Body of pancreas (tissue), 4 donors: ENCODE measurements at regions not wholly inside any gene's neighbourhood (a gene's known extent, or its start where the extent isn't known, plus 50 kb on each side); places are given as distances from the start of the nearest gene placed in this dataset.

Experiments
- ATAC-seq: fragments of 150-250 bp; one replicate; pipeline ENCODE4 v1.9.1; 2016
- DNase-seq, 4 donors: peaks; one replicate each; pipeline ENCODE4 v3.0.0-alpha.2; 2019
- H3K27ac ChIP-seq, 4 donors: fragments of 200-600 bp; sonication (generic); 1 replicate in 3 of 4; 2 replicates in 1 of 4; pipeline versions ENCODE4 v1.5.1 to v1.6.1; 2016 to 2019; ENCODE audit warnings: mild to moderate bottlenecking in 1 of 4, mixed read lengths in 1 of 4, moderate library complexity in 1 of 4
- H3K27me3 ChIP-seq, 2 donors: fragments of 200-600 bp; sonication (generic); one replicate each; pipeline ENCODE4 v1.6.0; 2016; ENCODE audit warnings: mild to moderate bottlenecking in 1 of 2
- H3K36me3 ChIP-seq, 2 donors: fragments of 200-600 bp; sonication (generic); replicated peaks in 1 of 2; 2 replicates each; pipeline ENCODE4 v1.5.1; 2016; ENCODE audit warnings: low read depth in 2 of 2; ENCODE audit not compliant: insufficient read depth in 1 of 2
- H3K4me1 ChIP-seq: fragments of 200-600 bp; sonication (generic); one replicate; pipeline ENCODE4 v1.6.0; 2016
- H3K4me3 ChIP-seq, 2 donors: fragments of 200-600 bp; sonication (generic); 1 replicate in 1 of 2; 2 replicates in 1 of 2; pipeline ENCODE4 v1.5.1; 2016 to 2019
- H3K9me3 ChIP-seq, 3 donors: fragments of 200-600 bp; sonication (generic); 1 replicate in 2 of 3; 2 replicates in 1 of 3; pipeline ENCODE4 v1.5.1; 2016
- POLR2A ChIP-seq, 3 donors: fragments of 450-650 bp; IDR thresholded peaks; one replicate each; pipeline ENCODE4 v1.6.1; 2016; ENCODE audit warnings: antibody characterized with exemption in 3 of 3, mild to moderate bottlenecking in 2 of 3
- WGBS, 2 donors: methylation state at CpG; one replicate each; pipeline ENCODE4 v1.1.5; 2017; 5-methylcytosine and 5-hydroxymethylcytosine counted together
- intact Hi-C: fragments of 100-400 bp; cut with DNase I; formaldehyde crosslinking; loops from one replicate; pipeline ENCODE4 v1.15.1; 2023
- TF ChIP-seq, protein P1 (sequence below), 7 experiments: fragments of 450-650 bp in 4 of 7; fragments of 200-600 bp in 3 of 7; sonication (generic) in 3 of 7; IDR thresholded peaks; one replicate each; pipeline ENCODE4 v1.5.1; 2016 to 2019; ENCODE audit warnings: antibody characterized with exemption in 7 of 7

DNA sequence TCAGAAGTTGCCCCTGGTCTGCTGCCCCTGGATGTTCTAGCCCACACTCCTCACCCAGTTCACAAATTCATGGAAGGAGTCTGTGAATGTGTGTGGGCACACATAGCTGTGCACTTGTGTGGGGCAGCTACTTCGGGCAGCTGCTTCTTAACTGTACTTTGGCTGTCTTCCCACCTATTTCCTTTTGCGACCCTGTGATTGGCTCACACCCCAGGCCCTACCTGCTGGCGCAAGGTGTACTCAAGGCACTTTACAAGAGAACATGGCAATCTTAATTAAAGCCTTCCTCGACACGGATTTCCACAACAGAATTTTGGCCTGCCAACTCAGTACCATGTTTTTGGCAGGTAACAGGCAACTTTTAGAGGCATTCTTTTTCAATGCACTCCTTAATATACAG is 86.5 kb upstream of the CTTNBP2NL start:
- Histone ChIP-seq H3K9me3 (no peaks in the 10 kb centered on the region), H3K27ac (no peak overlapping the region), H3K27me3 (no peaks in the 10 kb centered on the region), H3K36me3 (no peaks in the 10 kb centered on the region), H3K4me1 (no peaks in the 10 kb centered on the region), H3K4me3 (no peak overlapping the region)
- DNase-seq: no peak
- TF ChIP-seq, protein P1, sequence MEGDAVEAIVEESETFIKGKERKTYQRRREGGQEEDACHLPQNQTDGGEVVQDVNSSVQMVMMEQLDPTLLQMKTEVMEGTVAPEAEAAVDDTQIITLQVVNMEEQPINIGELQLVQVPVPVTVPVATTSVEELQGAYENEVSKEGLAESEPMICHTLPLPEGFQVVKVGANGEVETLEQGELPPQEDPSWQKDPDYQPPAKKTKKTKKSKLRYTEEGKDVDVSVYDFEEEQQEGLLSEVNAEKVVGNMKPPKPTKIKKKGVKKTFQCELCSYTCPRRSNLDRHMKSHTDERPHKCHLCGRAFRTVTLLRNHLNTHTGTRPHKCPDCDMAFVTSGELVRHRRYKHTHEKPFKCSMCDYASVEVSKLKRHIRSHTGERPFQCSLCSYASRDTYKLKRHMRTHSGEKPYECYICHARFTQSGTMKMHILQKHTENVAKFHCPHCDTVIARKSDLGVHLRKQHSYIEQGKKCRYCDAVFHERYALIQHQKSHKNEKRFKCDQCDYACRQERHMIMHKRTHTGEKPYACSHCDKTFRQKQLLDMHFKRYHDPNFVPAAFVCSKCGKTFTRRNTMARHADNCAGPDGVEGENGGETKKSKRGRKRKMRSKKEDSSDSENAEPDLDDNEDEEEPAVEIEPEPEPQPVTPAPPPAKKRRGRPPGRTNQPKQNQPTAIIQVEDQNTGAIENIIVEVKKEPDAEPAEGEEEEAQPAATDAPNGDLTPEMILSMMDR (IDR thresholded peaks at IDR 0.05): no peak
- TF ChIP-seq POLR2A (IDR thresholded peaks at IDR 0.05): no peak
- 80 to 89% methylated on average over 5 of the region's 5 CpGs for WGBS, 2 donors
- no peak for ATAC-seq
- intact Hi-C loops: no loop called here

DNA sequence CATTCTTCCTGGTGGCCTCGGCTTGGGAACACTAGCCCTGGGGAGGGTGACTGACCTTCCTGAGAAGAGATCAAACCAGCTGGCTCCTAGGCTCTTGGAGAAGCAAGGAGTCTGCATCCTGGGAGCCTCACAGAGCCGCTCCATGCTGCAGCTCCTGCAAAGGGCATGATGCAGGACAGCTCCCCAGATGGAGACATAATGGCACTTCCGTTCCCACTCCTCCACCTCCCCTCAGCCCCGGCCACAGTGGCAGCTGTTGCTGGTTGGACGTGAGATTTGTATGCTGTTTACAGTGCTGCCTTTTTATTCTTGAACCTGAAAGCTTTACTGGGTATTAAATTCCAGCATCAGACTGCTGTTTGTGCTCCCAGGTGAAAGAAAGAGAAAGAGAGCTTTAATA is 83.7 kb upstream of the CTTNBP2NL start:
- WGBS, 2 donors: 68 to 88% methylated on average over 4 to 5 of the region's 5 CpGs
- intact Hi-C loops: no loop called here
- Histone ChIP-seq H3K27ac (no peak overlapping the region), H3K36me3 (no peaks in the 10 kb centered on the region), H3K4me3 (no peak overlapping the region), H3K9me3 (no peaks in the 10 kb centered on the region), H3K27me3 (no peaks in the 10 kb centered on the region), H3K4me1 (no peaks in the 10 kb centered on the region)
- DNase-seq (no peak), ATAC-seq (no peak)
- no peak for TF ChIP-seq POLR2A (IDR thresholded peaks at IDR 0.05)
- TF ChIP-seq, protein P1 (IDR thresholded peaks at IDR 0.05): no peak

DNA sequence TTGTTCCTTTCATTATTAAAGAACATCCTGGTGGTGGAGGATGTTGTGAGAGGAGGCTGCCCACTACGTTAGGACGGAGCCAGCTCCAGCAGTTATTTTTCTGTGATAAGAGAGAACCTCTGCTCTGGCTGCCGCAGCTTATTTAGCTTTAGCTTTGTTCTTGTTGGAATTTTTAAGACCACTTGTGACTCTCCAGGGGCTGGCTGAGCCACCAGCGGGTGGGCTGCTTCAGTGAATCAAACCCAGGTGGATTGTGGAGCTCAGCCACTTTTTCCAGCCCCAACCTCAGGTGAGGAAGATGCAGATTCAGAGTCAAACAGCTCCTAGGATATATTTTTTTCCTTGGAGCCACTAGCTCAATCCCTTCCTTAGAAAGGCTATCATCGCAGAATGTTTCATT is 83.1 kb upstream of the CTTNBP2NL start:
- ATAC-seq (no peak), DNase-seq (no peak)
- Histone ChIP-seq H3K27ac (no peak overlapping the region), H3K4me3 (no peak overlapping the region), H3K36me3 (no peaks in the 10 kb centered on the region), H3K27me3 (no peaks in the 10 kb centered on the region), H3K4me1 (no peaks in the 10 kb centered on the region), H3K9me3 (no peaks in the 10 kb centered on the region)
- intact Hi-C loops: no loop called here
- no peak for TF ChIP-seq POLR2A (IDR thresholded peaks at IDR 0.05)
- 72 to 78% methylated on average over 5 of the region's 5 CpGs for WGBS, 2 donors

DNA sequence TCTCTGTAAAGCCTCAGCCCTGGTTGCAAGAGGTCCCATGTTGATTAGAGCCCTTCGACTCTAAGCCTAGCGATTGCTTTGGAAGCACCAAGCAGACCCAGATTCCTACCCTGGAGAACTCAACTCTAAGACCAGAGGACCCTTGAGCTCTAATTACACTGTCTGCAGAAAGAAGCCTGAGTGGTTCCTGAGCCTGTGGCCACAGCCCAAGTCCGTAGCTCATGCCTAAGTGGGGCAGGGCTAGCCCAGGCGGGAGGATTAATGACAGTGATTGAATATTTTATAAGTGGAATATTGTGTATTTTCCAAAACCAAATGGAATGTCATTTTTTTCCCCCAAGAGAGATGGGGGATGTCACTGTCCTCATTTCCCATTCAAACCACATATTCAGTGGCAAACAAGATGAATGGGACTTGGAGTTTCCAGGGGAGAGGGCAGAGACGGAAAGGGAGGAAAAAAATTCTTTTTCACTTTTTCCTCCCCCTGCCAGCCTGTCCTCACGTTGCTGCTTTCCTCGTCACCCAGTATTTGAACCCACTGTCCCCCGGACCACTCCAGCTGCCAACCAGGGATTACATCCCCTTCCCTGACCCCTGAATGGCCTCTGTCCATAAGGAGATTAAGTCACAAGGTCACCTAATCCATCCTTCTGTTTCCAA is 79.6 kb upstream of the CTTNBP2NL start:
- H3K36me3 ChIP-seq: no peaks in the 10 kb centered on the region
- H3K9me3 ChIP-seq: no peaks in the 10 kb centered on the region
- H3K4me1 ChIP-seq: no peaks in the 10 kb centered on the region
- no peaks in the 10 kb centered on the region for H3K27me3 ChIP-seq
- no peak overlapping the region for H3K4me3 ChIP-seq
- no peak for DNase-seq
- TF ChIP-seq, protein P1 (IDR thresholded peaks at IDR 0.05): no peak
- no peak for TF ChIP-seq POLR2A (IDR thresholded peaks at IDR 0.05)
- WGBS, 2 donors: 71 to 74% methylated on average over 8 of the region's 8 CpGs
- intact Hi-C loops: no loop called here
- no peak for ATAC-seq
- H3K27ac ChIP-seq: no peak overlapping the region

DNA sequence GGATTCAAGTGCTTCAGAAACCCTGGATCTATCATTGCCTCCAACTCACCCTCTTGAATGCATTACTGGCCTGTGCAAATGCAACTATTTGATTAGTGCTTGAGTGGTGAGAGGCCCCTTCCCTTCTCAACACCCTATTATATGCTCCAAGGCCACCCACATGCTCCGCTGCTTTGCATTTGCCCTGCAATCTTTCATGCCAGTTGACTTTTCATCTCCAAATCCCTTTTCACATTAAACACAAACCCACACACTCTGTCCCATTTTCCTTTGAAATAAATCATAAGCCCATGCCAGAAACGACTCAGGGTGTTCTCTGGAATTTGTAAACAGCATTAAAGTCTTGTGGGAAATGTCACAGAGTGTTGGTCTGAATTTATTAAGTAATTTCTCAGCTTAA is 78.9 kb upstream of the CTTNBP2NL start:
- 40 to 48% methylated on average over 2 of the region's 2 CpGs for WGBS, 2 donors
- DNase-seq (no peak), ATAC-seq (no peak)
- no peak for TF ChIP-seq POLR2A (IDR thresholded peaks at IDR 0.05)
- TF ChIP-seq, protein P1 (IDR thresholded peaks at IDR 0.05): no peak
- no peaks in the 10 kb centered on the region for H3K4me1 ChIP-seq
- H3K9me3 ChIP-seq: no peaks in the 10 kb centered on the region
- intact Hi-C loops: no loop called here
- H3K27me3 ChIP-seq: no peaks in the 10 kb centered on the region
- no peak overlapping the region for H3K4me3 ChIP-seq
- H3K36me3 ChIP-seq: no peaks in the 10 kb centered on the region
- H3K27ac ChIP-seq: no peak overlapping the region
